ENCODE measurements at regions not wholly inside any gene's neighbourhood (a gene's known extent, or its start where the extent isn't known, plus 50 kb on each side); places are given as distances from the start of the nearest gene placed in this dataset.

GRCh38 chr5:37971483-37972024, 131.7 kb upstream of the GDNF start:
- H3K79me2 ChIP-seq (ENCODE audit: control insufficient read depth, low read length): no peaks in the 10 kb centered on the region
- no peaks in the 10 kb centered on the region for H3K9me2 ChIP-seq (replicated peaks; ENCODE audit: control insufficient read depth, low read length)
- H4K20me1 ChIP-seq (ENCODE audit: control insufficient read depth, insufficient read depth, low read depth, low read length): no peaks in the 10 kb centered on the region
- H3K27me3 ChIP-seq (ENCODE audit: control insufficient read depth, low read length): no peaks in the 10 kb centered on the region
- H3K9me3 ChIP-seq (ENCODE audit: control insufficient read depth, insufficient read depth, low read length): no peaks in the 10 kb centered on the region
- TF ChIP-seq EZH2phosphoT487 (IDR thresholded peaks at IDR 0.05; ENCODE audit: borderline replicate concordance, low read length) (no peak), CTCF (IDR thresholded peaks at IDR 0.05; ENCODE audit: low read depth, low read length, poor library complexity, severe bottlenecking) (no peak)
- H3K4me3 ChIP-seq (ENCODE audit: low read length): no peak overlapping the region
- no peak overlapping the region for H3K27ac ChIP-seq (ENCODE audit: low read depth, low read length)
- no peaks in the 10 kb centered on the region for H3K36me3 ChIP-seq (ENCODE audit: control insufficient read depth, low read length)
- H3K4me2 ChIP-seq (ENCODE audit: low read length): no peak overlapping the region
- H3F3A ChIP-seq (ENCODE audit: control insufficient read depth, insufficient read depth): no peaks in the 10 kb centered on the region
- no peaks in the 10 kb centered on the region for H3K4me1 ChIP-seq (ENCODE audit: control insufficient read depth, low read length)

GRCh38 chr5:37966871-37967270, 127.0 kb upstream of the GDNF start:
- TF ChIP-seq CTCF (IDR thresholded peaks at IDR 0.05; ENCODE audit: low read depth, low read length, poor library complexity, severe bottlenecking): no peak
- TF ChIP-seq EZH2phosphoT487 (IDR thresholded peaks at IDR 0.05; ENCODE audit: borderline replicate concordance, low read length): no peak
- no peaks in the 10 kb centered on the region for H3F3A ChIP-seq (ENCODE audit: control insufficient read depth, insufficient read depth)
- H4K20me1 ChIP-seq (ENCODE audit: control insufficient read depth, insufficient read depth, low read depth, low read length): no peaks in the 10 kb centered on the region
- H3K79me2 ChIP-seq (ENCODE audit: control insufficient read depth, low read length): no peaks in the 10 kb centered on the region
- H3K36me3 ChIP-seq (ENCODE audit: control insufficient read depth, low read length): no peaks in the 10 kb centered on the region
- H3K9me2 ChIP-seq (replicated peaks; ENCODE audit: control insufficient read depth, low read length): no peaks in the 10 kb centered on the region
- H3K9me3 ChIP-seq (ENCODE audit: control insufficient read depth, insufficient read depth, low read length): no peaks in the 10 kb centered on the region
- H3K4me2 ChIP-seq (ENCODE audit: low read length): no peak overlapping the region
- no peaks in the 10 kb centered on the region for H3K4me1 ChIP-seq (ENCODE audit: control insufficient read depth, low read length)
- no peak overlapping the region for H3K4me3 ChIP-seq (ENCODE audit: low read length)
- H3K27me3 ChIP-seq (ENCODE audit: control insufficient read depth, low read length): no peaks in the 10 kb centered on the region
- no peak overlapping the region for H3K27ac ChIP-seq (ENCODE audit: low read depth, low read length)

GRCh38 chr5:37966291-37966690, 126.5 kb upstream of the GDNF start:
- Histone ChIP-seq H3K4me1 (ENCODE audit: control insufficient read depth, low read length) (no peaks in the 10 kb centered on the region), H3K27me3 (ENCODE audit: control insufficient read depth, low read length) (no peaks in the 10 kb centered on the region), H3K4me2 (ENCODE audit: low read length) (no peak overlapping the region), H3K36me3 (ENCODE audit: control insufficient read depth, low read length) (no peaks in the 10 kb centered on the region), H3F3A (ENCODE audit: control insufficient read depth, insufficient read depth) (no peaks in the 10 kb centered on the region), H3K79me2 (ENCODE audit: control insufficient read depth, low read length) (no peaks in the 10 kb centered on the region), H4K20me1 (ENCODE audit: control insufficient read depth, insufficient read depth, low read depth, low read length) (no peaks in the 10 kb centered on the region), H3K27ac (ENCODE audit: low read depth, low read length) (no peak overlapping the region), H3K9me2 (replicated peaks; ENCODE audit: control insufficient read depth, low read length) (no peaks in the 10 kb centered on the region), H3K4me3 (ENCODE audit: low read length) (no peak overlapping the region), H3K9me3 (ENCODE audit: control insufficient read depth, insufficient read depth, low read length) (no peaks in the 10 kb centered on the region)
- TF ChIP-seq EZH2phosphoT487 (IDR thresholded peaks at IDR 0.05; ENCODE audit: borderline replicate concordance, low read length): no peak
- no peak for TF ChIP-seq CTCF (IDR thresholded peaks at IDR 0.05; ENCODE audit: low read depth, low read length, poor library complexity, severe bottlenecking)

All from DOHH2 (cell line).